ENCODE measurements at regions not wholly inside any gene's neighbourhood (a gene's known extent, or its start where the extent isn't known, plus 50 kb on each side); places are given as distances from the start of the nearest gene placed in this dataset.

GRCh38 chr4:130293692-130294091 is 1197.7 kb downstream of the C4orf33 start:
- Histone ChIP-seq H3K4me3 (ENCODE audit: low read depth, low read length) (no peak overlapping the region), H3K36me3 (replicated peaks) (no peaks in the 10 kb centered on the region), H3K27me3 (replicated peaks) (no peaks in the 10 kb centered on the region), H3K27ac (no peak overlapping the region)
- no peak for DNase-seq
- in situ Hi-C loops (cut with HindIII; ENCODE audit: low pct_ligation_motif_present, low sequenced_read_pairs), result no loop called here
- TF ChIP-seq, protein P1, sequence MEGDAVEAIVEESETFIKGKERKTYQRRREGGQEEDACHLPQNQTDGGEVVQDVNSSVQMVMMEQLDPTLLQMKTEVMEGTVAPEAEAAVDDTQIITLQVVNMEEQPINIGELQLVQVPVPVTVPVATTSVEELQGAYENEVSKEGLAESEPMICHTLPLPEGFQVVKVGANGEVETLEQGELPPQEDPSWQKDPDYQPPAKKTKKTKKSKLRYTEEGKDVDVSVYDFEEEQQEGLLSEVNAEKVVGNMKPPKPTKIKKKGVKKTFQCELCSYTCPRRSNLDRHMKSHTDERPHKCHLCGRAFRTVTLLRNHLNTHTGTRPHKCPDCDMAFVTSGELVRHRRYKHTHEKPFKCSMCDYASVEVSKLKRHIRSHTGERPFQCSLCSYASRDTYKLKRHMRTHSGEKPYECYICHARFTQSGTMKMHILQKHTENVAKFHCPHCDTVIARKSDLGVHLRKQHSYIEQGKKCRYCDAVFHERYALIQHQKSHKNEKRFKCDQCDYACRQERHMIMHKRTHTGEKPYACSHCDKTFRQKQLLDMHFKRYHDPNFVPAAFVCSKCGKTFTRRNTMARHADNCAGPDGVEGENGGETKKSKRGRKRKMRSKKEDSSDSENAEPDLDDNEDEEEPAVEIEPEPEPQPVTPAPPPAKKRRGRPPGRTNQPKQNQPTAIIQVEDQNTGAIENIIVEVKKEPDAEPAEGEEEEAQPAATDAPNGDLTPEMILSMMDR (IDR thresholded peaks at IDR 0.05; ENCODE audit: low read depth, low read length, missing control alignments), result no peak

GRCh38 chr4:130296448-130296847 is 1200.5 kb downstream of the C4orf33 start:
- no peaks in the 10 kb centered on the region for H3K36me3 ChIP-seq (replicated peaks)
- no peak overlapping the region for H3K27ac ChIP-seq
- in situ Hi-C loops (cut with HindIII; ENCODE audit: low pct_ligation_motif_present, low sequenced_read_pairs), result no loop called here
- TF ChIP-seq, protein P1 (IDR thresholded peaks at IDR 0.05; ENCODE audit: low read depth, low read length, missing control alignments), result no peak
- H3K4me3 ChIP-seq (ENCODE audit: low read depth, low read length), result no peak overlapping the region
- H3K27me3 ChIP-seq (replicated peaks), result no peaks in the 10 kb centered on the region
- no peak for DNase-seq

GRCh38 chr4:130306566-130306965 is 1210.6 kb downstream of the C4orf33 start:
- Histone ChIP-seq H3K27me3 (replicated peaks) (no peaks in the 10 kb centered on the region), H3K27ac (no peak overlapping the region), H3K4me3 (ENCODE audit: low read depth, low read length) (no peak overlapping the region), H3K36me3 (replicated peaks) (no peaks in the 10 kb centered on the region)
- in situ Hi-C loops (cut with HindIII; ENCODE audit: low pct_ligation_motif_present, low sequenced_read_pairs), result no loop called here
- TF ChIP-seq, protein P1 (IDR thresholded peaks at IDR 0.05; ENCODE audit: low read depth, low read length, missing control alignments), result peak; percentile 32
- DNase-seq, result no peak

DNA sequence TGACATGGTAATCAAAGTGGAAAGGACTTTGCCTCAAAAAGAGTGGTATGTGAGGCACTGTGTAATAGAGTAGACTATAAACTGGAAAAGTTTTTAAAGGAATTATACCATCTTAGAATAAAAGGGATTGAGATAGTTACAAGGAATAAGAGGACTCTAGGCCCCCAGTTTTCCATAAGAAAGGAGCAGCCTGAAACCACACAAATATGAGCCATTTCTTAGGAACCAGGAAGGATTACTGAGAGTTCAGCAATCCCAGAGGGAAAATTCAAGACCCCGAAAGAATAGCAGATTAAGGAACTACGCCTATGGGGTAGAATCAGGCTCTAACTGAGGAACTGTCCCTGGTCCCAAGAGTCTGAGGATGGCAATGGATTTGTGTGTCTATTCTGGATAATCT is 1213.3 kb downstream of the C4orf33 start:
- H3K4me3 ChIP-seq (ENCODE audit: low read depth, low read length), result no peak overlapping the region
- H3K27me3 ChIP-seq (replicated peaks), result no peaks in the 10 kb centered on the region
- H3K27ac ChIP-seq, result no peak overlapping the region
- in situ Hi-C loops (cut with HindIII; ENCODE audit: low pct_ligation_motif_present, low sequenced_read_pairs), result no loop called here
- H3K36me3 ChIP-seq (replicated peaks), result no peaks in the 10 kb centered on the region
- TF ChIP-seq, protein P1 (IDR thresholded peaks at IDR 0.05; ENCODE audit: low read depth, low read length, missing control alignments), result no peak
- DNase-seq, result no peak

DNA sequence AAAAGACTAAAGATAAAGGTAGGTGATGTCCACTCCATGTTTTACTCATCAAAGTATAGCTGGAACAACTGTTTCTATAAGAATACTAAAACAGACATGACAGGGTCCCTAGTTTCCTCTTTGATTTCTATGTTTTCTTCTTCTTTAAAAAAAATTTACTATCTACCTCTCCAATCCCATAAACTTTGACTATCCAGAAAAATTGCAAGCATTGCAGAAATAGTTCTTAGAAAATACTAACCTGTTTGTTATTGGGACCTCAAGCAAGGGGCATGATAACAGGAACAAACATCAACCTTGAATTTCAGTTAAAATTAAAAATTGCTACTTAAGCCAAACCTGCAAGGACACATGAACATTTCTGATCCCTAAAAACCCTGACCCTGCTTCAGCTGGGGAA is 1226.5 kb downstream of the C4orf33 start:
- no peak overlapping the region for H3K27ac ChIP-seq
- in situ Hi-C loops (cut with HindIII; ENCODE audit: low pct_ligation_motif_present, low sequenced_read_pairs), result no loop called here
- TF ChIP-seq, protein P1 (IDR thresholded peaks at IDR 0.05; ENCODE audit: low read depth, low read length, missing control alignments), result no peak

GRCh38 chr4:130329036-130329435 is 1233.1 kb downstream of the C4orf33 start:
- TF ChIP-seq, protein P1 (IDR thresholded peaks at IDR 0.05; ENCODE audit: low read depth, low read length, missing control alignments), result no peak

More for the DNA sequence above, 1226.5 kb downstream of the C4orf33 start:
- no peak for DNase-seq
- Histone ChIP-seq H3K36me3 (replicated peaks) (no peaks in the 10 kb centered on the region), H3K27me3 (replicated peaks) (no peaks in the 10 kb centered on the region), H3K4me3 (ENCODE audit: low read depth, low read length) (no peak overlapping the region)

More at GRCh38 chr4:130329036-130329435, 1233.1 kb downstream of the C4orf33 start:
- no peak for DNase-seq
- Histone ChIP-seq H3K36me3 (replicated peaks) (no peaks in the 10 kb centered on the region), H3K4me3 (ENCODE audit: low read depth, low read length) (no peak overlapping the region), H3K27me3 (replicated peaks) (no peaks in the 10 kb centered on the region), H3K27ac (no peak overlapping the region)
- in situ Hi-C loops (cut with HindIII; ENCODE audit: low pct_ligation_motif_present, low sequenced_read_pairs), result no loop called here

Measured in brain microvascular endothelial cell (primary cell).